ENCODE measurements at regions not wholly inside any gene's neighbourhood (a gene's known extent, or its start where the extent isn't known, plus 50 kb on each side); places are given as distances from the start of the nearest gene placed in this dataset.

GRCh38 chr14:96931751-96932150 is 134.6 kb downstream of the VRK1 start:
- TF ChIP-seq CTCF (IDR thresholded peaks at IDR 0.05) (no peak), POLR2AphosphoS5 (IDR thresholded peaks at IDR 0.05) (no peak)

All from prostate gland (tissue), 2 donors.